ENCODE measurements at regions not wholly inside any gene's neighbourhood (a gene's known extent, or its start where the extent isn't known, plus 50 kb on each side); places are given as distances from the start of the nearest gene placed in this dataset.

DNA sequence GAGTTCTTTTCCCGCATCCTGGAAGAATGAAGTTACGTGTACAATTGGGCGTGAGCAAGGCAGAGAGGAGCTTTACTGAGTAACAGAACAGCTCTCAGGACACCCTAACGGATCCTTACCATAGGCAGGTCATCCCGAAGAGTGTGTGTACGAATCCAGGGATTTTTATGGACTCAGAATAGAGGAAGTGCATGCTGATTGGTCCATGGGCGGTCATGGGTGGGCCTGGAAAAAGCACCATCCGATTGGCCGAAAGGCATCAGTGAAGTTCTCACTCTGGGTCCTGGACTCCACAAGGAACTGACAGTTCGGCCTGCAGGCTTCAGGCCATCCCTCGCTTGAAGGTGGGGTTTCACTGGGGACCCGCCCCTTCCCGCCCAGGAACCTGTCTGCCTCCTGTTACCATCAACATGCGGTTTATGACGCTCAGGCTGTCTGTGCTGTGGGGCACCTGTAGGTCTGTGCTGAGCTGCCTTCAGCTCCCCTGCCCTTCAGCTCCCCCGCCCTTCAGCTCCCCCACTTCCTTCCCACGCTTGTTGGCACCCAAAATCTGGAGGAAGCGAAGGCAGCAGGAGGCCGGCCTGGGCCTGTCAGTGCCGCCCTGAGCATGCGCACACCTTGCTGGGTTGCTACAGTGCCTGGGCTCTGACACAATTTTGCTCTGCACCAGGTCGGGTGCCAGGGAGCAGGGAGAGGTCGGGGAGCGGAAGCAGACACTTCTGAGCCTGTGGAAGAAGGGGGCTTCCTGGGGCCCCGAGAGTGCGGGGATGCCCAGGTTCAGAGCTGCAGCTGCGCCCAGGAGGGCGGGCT, 57.9 kb upstream of the MANEA start (continued):
- TF ChIP-seq, protein P1, sequence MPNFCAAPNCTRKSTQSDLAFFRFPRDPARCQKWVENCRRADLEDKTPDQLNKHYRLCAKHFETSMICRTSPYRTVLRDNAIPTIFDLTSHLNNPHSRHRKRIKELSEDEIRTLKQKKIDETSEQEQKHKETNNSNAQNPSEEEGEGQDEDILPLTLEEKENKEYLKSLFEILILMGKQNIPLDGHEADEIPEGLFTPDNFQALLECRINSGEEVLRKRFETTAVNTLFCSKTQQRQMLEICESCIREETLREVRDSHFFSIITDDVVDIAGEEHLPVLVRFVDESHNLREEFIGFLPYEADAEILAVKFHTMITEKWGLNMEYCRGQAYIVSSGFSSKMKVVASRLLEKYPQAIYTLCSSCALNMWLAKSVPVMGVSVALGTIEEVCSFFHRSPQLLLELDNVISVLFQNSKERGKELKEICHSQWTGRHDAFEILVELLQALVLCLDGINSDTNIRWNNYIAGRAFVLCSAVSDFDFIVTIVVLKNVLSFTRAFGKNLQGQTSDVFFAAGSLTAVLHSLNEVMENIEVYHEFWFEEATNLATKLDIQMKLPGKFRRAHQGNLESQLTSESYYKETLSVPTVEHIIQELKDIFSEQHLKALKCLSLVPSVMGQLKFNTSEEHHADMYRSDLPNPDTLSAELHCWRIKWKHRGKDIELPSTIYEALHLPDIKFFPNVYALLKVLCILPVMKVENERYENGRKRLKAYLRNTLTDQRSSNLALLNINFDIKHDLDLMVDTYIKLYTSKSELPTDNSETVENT (CRISPR knock-in tag; IDR thresholded peaks at IDR 0.05) = no peak
- peak; percentile 49; the same call in 1 of the 2 replicates for TF ChIP-seq POLR2AphosphoS2 (IDR thresholded peaks at IDR 0.05; ENCODE audit: low read length)
- TF ChIP-seq ZNF143 (CRISPR knock-in tag; IDR thresholded peaks at IDR 0.05) = no peak
- TF ChIP-seq RNF2 (IDR thresholded peaks at IDR 0.05) = no peak
- no peak for TF ChIP-seq JUNB (CRISPR knock-in tag; conservative IDR thresholded peaks at IDR 0.05)
- no peak; the same call in 1 of the 2 replicates for TF ChIP-seq GTF2E2 (tag; IDR thresholded peaks at IDR 0.05)
- TF ChIP-seq CC2D1A (IDR thresholded peaks at IDR 0.05) = peak; percentile 68; the same call in 1 of the 2 replicates
- TF ChIP-seq RBM25 (IDR thresholded peaks at IDR 0.05; ENCODE audit: low read depth, low read length, severe bottlenecking) = peak; percentile 58
- TF ChIP-seq, protein P2, sequence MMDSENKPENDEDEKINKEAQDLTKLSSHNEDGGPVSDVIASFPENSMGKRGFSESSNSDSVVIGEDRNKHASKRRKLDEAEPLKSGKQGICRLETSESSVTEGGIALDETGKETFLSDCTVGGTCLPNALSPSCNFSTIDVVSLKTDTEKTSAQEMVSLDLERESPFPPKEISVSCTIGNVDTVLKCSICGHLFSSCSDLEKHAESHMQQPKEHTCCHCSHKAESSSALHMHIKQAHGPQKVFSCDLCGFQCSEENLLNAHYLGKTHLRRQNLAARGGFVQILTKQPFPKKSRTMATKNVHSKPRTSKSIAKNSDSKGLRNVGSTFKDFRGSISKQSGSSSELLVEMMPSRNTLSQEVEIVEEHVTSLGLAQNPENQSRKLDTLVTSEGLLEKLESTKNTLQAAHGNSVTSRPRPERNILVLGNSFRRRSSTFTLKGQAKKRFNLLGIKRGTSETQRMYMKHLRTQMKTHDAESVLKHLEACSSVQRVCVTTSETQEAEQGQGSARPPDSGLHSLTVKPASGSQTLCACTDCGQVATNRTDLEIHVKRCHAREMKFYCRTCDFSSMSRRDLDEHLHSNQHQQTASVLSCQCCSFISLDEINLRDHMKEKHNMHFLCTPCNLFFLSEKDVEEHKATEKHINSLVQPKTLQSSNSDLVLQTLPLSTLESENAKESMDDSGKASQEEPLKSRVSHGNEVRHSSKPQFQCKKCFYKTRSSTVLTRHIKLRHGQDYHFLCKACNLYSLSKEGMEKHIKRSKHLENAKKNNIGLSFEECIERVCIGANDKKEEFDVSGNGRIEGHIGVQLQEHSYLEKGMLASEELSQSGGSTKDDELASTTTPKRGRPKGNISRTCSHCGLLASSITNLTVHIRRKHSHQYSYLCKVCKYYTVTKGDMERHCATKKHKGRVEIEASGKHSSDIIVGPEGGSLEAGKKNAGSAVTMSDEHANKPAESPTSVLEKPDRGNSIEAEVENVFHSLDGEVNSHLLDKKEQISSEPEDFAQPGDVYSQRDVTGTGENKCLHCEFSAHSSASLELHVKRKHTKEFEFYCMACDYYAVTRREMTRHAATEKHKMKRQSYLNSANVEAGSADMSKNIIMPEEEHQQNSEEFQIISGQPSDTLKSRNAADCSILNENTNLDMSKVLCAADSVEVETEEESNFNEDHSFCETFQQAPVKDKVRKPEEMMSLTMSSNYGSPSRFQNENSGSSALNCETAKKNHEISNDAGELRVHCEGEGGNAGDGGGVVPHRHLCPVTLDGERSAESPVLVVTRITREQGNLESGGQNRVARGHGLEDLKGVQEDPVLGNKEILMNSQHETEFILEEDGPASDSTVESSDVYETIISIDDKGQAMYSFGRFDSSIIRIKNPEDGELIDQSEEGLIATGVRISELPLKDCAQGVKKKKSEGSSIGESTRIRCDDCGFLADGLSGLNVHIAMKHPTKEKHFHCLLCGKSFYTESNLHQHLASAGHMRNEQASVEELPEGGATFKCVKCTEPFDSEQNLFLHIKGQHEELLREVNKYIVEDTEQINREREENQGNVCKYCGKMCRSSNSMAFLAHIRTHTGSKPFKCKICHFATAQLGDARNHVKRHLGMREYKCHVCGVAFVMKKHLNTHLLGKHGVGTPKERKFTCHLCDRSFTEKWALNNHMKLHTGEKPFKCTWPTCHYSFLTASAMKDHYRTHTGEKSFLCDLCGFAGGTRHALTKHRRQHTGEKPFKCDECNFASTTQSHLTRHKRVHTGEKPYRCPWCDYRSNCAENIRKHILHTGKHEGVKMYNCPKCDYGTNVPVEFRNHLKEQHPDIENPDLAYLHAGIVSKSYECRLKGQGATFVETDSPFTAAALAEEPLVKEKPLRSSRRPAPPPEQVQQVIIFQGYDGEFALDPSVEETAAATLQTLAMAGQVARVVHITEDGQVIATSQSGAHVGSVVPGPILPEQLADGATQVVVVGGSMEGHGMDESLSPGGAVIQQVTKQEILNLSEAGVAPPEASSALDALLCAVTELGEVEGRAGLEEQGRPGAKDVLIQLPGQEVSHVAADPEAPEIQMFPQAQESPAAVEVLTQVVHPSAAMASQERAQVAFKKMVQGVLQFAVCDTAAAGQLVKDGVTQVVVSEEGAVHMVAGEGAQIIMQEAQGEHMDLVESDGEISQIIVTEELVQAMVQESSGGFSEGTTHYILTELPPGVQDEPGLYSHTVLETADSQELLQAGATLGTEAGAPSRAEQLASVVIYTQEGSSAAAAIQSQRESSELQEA (IDR thresholded peaks at IDR 0.05; ENCODE audit: low read depth) = no peak
- TF ChIP-seq RBFOX2 (IDR thresholded peaks at IDR 0.05; ENCODE audit: low read depth, low read length) = peak; percentile 71
- peak; percentile 86 for TF ChIP-seq ZNF134 (CRISPR knock-in tag; conservative IDR thresholded peaks at IDR 0.05)
- TF ChIP-seq GATAD2B (IDR thresholded peaks at IDR 0.05; ENCODE audit: borderline replicate concordance) = no peak
- TF ChIP-seq, protein P3, sequence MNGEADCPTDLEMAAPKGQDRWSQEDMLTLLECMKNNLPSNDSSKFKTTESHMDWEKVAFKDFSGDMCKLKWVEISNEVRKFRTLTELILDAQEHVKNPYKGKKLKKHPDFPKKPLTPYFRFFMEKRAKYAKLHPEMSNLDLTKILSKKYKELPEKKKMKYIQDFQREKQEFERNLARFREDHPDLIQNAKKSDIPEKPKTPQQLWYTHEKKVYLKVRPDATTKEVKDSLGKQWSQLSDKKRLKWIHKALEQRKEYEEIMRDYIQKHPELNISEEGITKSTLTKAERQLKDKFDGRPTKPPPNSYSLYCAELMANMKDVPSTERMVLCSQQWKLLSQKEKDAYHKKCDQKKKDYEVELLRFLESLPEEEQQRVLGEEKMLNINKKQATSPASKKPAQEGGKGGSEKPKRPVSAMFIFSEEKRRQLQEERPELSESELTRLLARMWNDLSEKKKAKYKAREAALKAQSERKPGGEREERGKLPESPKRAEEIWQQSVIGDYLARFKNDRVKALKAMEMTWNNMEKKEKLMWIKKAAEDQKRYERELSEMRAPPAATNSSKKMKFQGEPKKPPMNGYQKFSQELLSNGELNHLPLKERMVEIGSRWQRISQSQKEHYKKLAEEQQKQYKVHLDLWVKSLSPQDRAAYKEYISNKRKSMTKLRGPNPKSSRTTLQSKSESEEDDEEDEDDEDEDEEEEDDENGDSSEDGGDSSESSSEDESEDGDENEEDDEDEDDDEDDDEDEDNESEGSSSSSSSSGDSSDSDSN (IDR thresholded peaks at IDR 0.05; ENCODE audit: borderline replicate concordance in 1 of 2, low read depth in 2 of 2, low read length in 2 of 2) = 0 out of 4 replicates have a peak, but pooled peaks of 1 of the 2 experiments have one; percentile 14
- TF ChIP-seq TBL1XR1 (IDR thresholded peaks at IDR 0.05; ENCODE audit: low read length in 2 of 2) = no peak
